Stimulated activated CD8-positive, alpha-beta memory T cell treated with anti-CD3 and anti-CD28 coated beads, Interleukin-15, amount 100 ng/mL, for 24 hours (primary cell): ENCODE measurements at regions not wholly inside any gene's neighbourhood (a gene's known extent, or its start where the extent isn't known, plus 50 kb on each side); places are given as distances from the start of the nearest gene placed in this dataset.

Source experiments
- DNase-seq: peaks from one replicate; pipeline ENCODE4 v3.0.0-alpha.2; 2020; ENCODE audit warnings: low read depth

GRCh38 chr10:78819361-78820006 lies 249.3 kb upstream of the ZMIZ1 start:
- no peak for DNase-seq

GRCh38 chr10:78820007-78820362 lies 248.8 kb upstream of the ZMIZ1 start:
- DNase-seq: no peak

GRCh38 chr10:78821052-78821451 lies 247.7 kb upstream of the ZMIZ1 start:
- DNase-seq: no peak

GRCh38 chr10:78828647-78829539 lies 239.9 kb upstream of the ZMIZ1 start:
- no peak for DNase-seq

GRCh38 chr10:78829565-78829964 lies 239.2 kb upstream of the ZMIZ1 start:
- DNase-seq: no peak

GRCh38 chr10:78830062-78830975 lies 238.4 kb upstream of the ZMIZ1 start:
- no peak for DNase-seq

DNA sequence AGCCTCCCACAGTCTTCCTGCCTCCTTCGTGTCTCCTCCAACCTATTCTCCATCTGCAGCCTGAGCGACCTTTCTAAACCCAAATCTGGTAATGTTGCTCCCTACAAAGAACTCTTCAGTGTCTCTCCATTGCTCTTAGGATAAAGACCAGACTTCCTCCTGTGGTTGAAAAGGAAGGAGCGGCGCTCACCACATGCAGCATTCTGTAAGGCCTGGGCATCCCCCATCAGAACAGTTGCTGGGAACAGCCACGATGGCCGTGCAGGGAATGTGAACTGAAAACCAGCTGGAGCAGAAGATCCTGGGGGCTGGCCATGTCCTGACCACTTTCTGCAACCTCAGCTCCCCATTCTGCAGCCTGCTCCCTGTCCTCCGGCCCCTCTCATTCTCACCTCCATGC lies 237.8 kb upstream of the ZMIZ1 start:
- no peak for DNase-seq

- DNase-seq: no peak
Observed at GRCh38 chr10:78831461-78831860, 237.3 kb upstream of the ZMIZ1 start.

DNA sequence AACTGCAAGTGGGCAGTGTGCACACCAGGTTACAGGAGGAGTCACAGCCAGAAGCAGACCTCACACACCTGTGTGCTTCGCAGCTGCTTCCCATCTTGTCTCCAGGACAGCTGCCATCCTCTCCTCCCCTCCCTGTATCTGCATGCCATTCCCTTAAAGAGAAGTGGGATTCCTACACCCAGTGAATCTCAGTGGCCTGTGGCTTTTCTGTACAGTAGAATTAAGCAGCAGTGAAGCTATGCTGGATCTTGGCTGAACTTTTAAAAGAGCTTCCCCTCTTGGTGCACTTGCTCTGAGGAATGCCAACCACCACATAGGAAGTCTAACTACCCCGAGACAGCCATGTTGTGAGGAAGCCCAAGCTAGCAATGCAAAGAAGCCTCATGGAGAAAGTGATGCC lies 236.5 kb upstream of the ZMIZ1 start:
- no peak for DNase-seq

DNA sequence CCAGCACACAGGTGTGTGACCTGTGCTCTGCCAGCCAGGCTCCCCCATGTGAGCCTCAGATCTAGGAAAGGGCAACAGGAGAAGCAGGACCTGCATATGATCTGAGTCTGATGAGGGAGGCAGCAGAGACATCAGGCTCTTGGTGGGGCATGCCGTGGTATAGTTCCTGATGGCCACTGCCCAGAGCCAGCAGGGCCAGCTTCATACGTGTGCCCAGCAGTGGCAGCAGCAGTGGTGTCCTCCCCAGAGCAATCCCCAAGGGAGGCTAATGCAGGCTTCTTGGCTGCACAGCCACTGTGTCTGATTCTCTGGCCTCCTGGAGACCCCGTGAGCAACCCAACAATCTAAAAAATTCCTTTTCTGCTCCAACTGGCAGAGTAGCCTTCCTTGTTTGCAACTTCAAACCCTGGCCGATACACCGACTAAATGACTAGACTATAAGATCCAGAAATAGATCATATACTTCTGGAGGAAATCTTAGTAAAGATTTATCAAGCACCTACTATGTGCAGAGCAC lies 230.6 kb upstream of the ZMIZ1 start:
- no peak for DNase-seq

DNA sequence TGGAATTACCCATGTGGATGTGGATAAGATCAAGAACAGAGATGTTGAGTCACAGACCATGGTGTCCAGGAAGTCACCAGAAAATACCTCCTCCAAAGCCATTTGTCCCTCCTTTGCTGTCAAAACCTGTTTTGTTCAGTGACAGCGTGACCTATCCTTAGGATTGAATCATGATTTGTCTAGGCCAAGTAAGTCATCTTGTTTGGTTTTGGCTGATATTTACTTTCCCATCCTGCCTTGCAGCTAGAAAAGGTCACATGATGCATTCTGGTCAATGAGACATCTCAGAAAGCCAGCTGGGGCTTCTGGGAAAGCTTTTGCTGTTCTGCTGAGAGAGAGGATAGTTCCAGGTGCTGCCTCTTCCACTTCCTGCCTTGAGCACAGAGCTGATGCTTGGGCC lies 225.3 kb upstream of the ZMIZ1 start:
- DNase-seq: no peak

GRCh38 chr10:78844960-78845607 lies 223.7 kb upstream of the ZMIZ1 start:
- DNase-seq: no peak

- no peak for DNase-seq
Observed at GRCh38 chr10:78846071-78846470, 222.7 kb upstream of the ZMIZ1 start.

DNA sequence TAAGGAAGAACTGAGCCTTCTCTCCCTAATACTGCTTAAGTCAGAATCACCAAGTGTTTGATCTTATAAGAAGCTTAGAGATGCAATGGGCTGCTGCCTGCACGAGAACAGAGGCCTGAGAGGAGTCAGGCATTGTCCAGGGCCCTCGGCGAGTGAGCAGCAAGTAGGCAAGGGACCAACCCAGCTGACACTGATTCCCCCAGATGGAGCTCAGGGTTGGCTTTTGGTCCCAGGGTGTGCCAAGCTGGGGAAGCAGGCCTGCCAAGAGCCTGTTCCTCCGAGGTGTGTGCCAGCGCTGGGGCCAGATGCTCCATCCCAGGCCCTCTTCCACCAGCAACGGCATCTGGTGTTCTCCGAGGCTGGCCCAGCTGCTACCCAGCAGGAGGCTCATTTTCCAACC lies 222.0 kb upstream of the ZMIZ1 start:
- no peak for DNase-seq

- no peak for DNase-seq
Observed at GRCh38 chr10:78847485-78847884, 221.3 kb upstream of the ZMIZ1 start.

DNA sequence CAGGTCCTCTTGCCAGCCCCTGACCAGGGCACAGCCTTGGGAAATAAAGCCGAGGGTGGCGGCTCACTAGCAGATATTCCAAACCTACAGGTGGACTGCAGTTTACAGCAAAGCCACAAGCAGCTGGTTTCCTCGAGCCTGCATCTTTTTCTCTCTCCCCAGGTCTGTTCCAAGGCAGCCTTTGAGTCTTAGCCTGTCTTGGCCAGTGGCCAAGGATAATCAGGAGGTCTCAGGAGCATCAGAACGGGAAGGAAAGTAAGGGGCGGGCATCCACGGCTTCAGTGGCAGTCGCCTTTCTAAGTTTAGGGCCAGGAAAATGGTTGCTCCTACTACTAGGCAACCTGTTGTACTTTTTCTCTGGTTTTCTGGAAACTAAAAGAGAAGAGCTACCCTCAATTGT lies 219.7 kb upstream of the ZMIZ1 start:
- no peak for DNase-seq

DNA sequence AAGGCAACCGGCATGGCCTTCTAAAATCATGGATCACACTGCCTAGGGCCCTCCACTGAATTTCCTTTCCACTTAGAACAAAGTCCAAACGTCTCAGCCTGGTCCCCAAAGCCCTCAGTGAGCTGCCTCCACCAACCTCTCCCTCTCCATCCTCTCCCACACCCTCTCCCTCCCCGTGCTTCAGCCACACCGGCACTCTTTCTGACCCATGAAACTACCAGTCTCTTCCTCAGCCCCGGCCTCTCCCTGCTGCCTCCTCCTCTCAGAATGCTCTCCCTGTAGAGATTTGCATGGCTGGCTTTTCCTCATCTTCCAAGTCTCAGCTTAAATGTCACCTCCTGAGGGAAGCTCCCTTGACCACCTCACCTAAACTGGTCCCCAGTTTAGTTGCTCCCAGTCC lies 219.0 kb upstream of the ZMIZ1 start:
- DNase-seq: no peak

- no peak for DNase-seq
Observed at GRCh38 chr10:78850644-78851435, 217.9 kb upstream of the ZMIZ1 start.

DNA sequence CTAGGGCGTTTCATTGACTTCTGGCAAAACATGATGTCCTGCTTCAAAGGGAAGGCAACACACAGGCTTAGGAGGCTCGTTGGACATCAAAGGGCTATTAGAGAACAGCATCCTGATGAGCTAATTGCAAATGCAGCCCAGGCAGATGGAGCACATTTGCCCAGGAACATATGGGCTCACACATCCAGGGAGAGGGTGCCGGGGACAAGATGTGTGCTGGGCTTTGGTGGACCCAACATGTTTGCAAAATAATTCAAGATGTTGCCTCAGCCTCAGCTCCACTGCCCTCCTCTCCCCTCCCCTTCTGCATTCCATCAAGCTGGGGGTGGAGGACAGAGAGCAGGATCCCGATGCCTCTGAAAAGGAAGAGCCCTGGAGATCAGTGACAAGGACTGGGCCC lies 217.1 kb upstream of the ZMIZ1 start:
- DNase-seq: no peak

GRCh38 chr10:78852466-78853240 lies 216.1 kb upstream of the ZMIZ1 start:
- DNase-seq: no peak
